Omental fat pad (tissue), 3 donors: ENCODE measurements at regions not wholly inside any gene's neighbourhood (a gene's known extent, or its start where the extent isn't known, plus 50 kb on each side); places are given as distances from the start of the nearest gene placed in this dataset.

Experiments used
- ATAC-seq: fragments of 150-250 bp; one replicate; pipeline ENCODE4 v1.9.1; 2016; ENCODE audit warnings: mild to moderate bottlenecking, moderate library complexity; ENCODE audit not compliant: low FRiP score
- DNase-seq: peaks from one replicate; pipeline ENCODE4 v3.0.0-alpha.2; 2019; ENCODE audit warnings: low spot score
- CTCF ChIP-seq, 3 donors: fragments of 450-650 bp; IDR thresholded peaks; one replicate each; pipeline ENCODE4 v1.5.1; 2016 to 2017; ENCODE audit warnings: antibody characterized with exemption in 3 of 3, mild to moderate bottlenecking in 3 of 3, moderate library complexity in 2 of 3

- TF ChIP-seq CTCF (IDR thresholded peaks at IDR 0.05): no peak
- DNase-seq (no peak), ATAC-seq (no peak)
These were observed 582.0 kb downstream of the PKHD1 start for GRCh38 chr6:51505434-51505833.

GRCh38 chr6:51509597-51509996 lies 577.8 kb downstream of the PKHD1 start:
- ATAC-seq: no peak
- DNase-seq: no peak
- no peak for TF ChIP-seq CTCF (IDR thresholded peaks at IDR 0.05)

- ATAC-seq (no peak), DNase-seq (no peak)
- no peak for TF ChIP-seq CTCF (IDR thresholded peaks at IDR 0.05)
These were observed 576.3 kb downstream of the PKHD1 start for GRCh38 chr6:51511081-51511480.

- DNase-seq (no peak), ATAC-seq (no peak)
- TF ChIP-seq CTCF (IDR thresholded peaks at IDR 0.05): no peak
These were observed 573.3 kb downstream of the PKHD1 start for GRCh38 chr6:51513891-51514747.

GRCh38 chr6:51514748-51515402 lies 572.5 kb downstream of the PKHD1 start:
- DNase-seq: no peak
- ATAC-seq: no peak
- no peak for TF ChIP-seq CTCF (IDR thresholded peaks at IDR 0.05)

- no peak for DNase-seq
- no peak for TF ChIP-seq CTCF (IDR thresholded peaks at IDR 0.05)
- no peak for ATAC-seq
These were observed 561.4 kb downstream of the PKHD1 start for GRCh38 chr6:51526049-51526448.

GRCh38 chr6:51526922-51527321 lies 560.5 kb downstream of the PKHD1 start:
- TF ChIP-seq CTCF (IDR thresholded peaks at IDR 0.05): no peak
- no peak for ATAC-seq
- no peak for DNase-seq
